GM23248 (cell line): ENCODE measurements at regions not wholly inside any gene's neighbourhood (a gene's known extent, or its start where the extent isn't known, plus 50 kb on each side); places are given as distances from the start of the nearest gene placed in this dataset.

Experiments used
- DNase-seq: peaks from one replicate; pipeline ENCODE4 v3.0.0-alpha.2; 2015
- H2AFZ ChIP-seq: fragments of 200-600 bp; sonication (generic); 2 replicates; pipeline ENCODE4 v1.6.1; 2016; ENCODE audit warnings: antibody characterized with exemption
- H3F3A ChIP-seq: fragments of 200-600 bp; sonication (generic); 2 replicates; pipeline ENCODE4 v1.6.1; 2016; ENCODE audit warnings: mild to moderate bottlenecking, antibody characterized with exemption, mixed run types; ENCODE audit not compliant: insufficient read depth
- H3K27ac ChIP-seq: fragments of 200-600 bp; sonication (generic); 2 replicates; pipeline ENCODE4 v1.5.1; 2016; ENCODE audit warnings: mild to moderate bottlenecking
- H3K27me3 ChIP-seq: fragments of 200-600 bp; sonication (generic); replicated peaks from 2 replicates; pipeline ENCODE4 v1.6.1; 2016; ENCODE audit warnings: mild to moderate bottlenecking; ENCODE audit not compliant: insufficient read depth
- H3K36me3 ChIP-seq: fragments of 200-600 bp; sonication (generic); 2 replicates; pipeline ENCODE4 v1.6.1; 2016; ENCODE audit warnings: low read depth, mild to moderate bottlenecking
- H3K4me1 ChIP-seq: fragments of 200-600 bp; sonication (generic); 2 replicates; pipeline ENCODE4 v1.6.1; 2016; ENCODE audit warnings: mild to moderate bottlenecking; ENCODE audit not compliant: insufficient read depth
- H3K4me2 ChIP-seq: fragments of 200-600 bp; sonication (generic); one replicate; pipeline ENCODE4 v1.6.1; 2016; ENCODE audit warnings: mild to moderate bottlenecking; ENCODE audit not compliant: unreplicated experiment
- H3K4me3 ChIP-seq: fragments of 200-600 bp; sonication (generic); 2 replicates; pipeline ENCODE4 v1.5.1; 2016; ENCODE audit warnings: mild to moderate bottlenecking
- H3K79me2 ChIP-seq: fragments of 200-600 bp; sonication (generic); 2 replicates; pipeline ENCODE4 v1.6.1; 2016; ENCODE audit warnings: mild to moderate bottlenecking; ENCODE audit not compliant: insufficient read depth
- H3K9ac ChIP-seq: fragments of 200-600 bp; sonication (generic); 2 replicates; pipeline ENCODE4 v1.6.1; 2016; ENCODE audit warnings: mild to moderate bottlenecking
- H3K9me2 ChIP-seq: fragments of 200-600 bp; sonication (generic); 2 replicates; pipeline ENCODE4 v1.6.1; 2016; ENCODE audit warnings: mixed run types, mild to moderate bottlenecking, moderate library complexity; ENCODE audit not compliant: insufficient read depth
- H3K9me3 ChIP-seq: fragments of 200-600 bp; sonication (generic); one replicate; pipeline ENCODE4 v1.6.1; 2017; ENCODE audit warnings: low read depth
- H4K20me1 ChIP-seq: fragments of 200-600 bp; sonication (generic); 2 replicates; pipeline ENCODE4 v1.6.0; 2016; ENCODE audit not compliant: insufficient read depth
- EZH2 ChIP-seq: fragments of 200-600 bp; sonication (generic); IDR thresholded peaks from 2 replicates; pipeline ENCODE4 v1.6.1; 2018; ENCODE audit warnings: antibody characterized with exemption, mild to moderate bottlenecking; ENCODE audit not compliant: insufficient read depth, poor library complexity, severe bottlenecking
- EZH2phosphoT487 ChIP-seq: fragments of 200-600 bp; sonication (generic); IDR thresholded peaks from 2 replicates; pipeline ENCODE4 v1.6.1; 2018; ENCODE audit warnings: antibody characterized with exemption, moderate library complexity, mild to moderate bottlenecking, low read depth; ENCODE audit not compliant: insufficient read depth
- WGBS, 2 experiments: methylation state at CpG; one replicate each; pipeline ENCODE4 v1.1.6; 2015 to 2017; ENCODE audit warnings: low lambda C conversion rate in 2 of 2, low coverage in 1 of 2; ENCODE audit errors: missing lambda C conversion rate in 2 of 2; 5-methylcytosine and 5-hydroxymethylcytosine counted together
- in situ Hi-C: fragments of 300-500 bp; cut with MboI; formaldehyde crosslinking; loops from 2 replicates; pipeline ENCODE4 v1.15.0; 2020

- in situ Hi-C loops, result no loop called here
- peak; percentile 6 for DNase-seq
- H3K79me2 ChIP-seq, result no peaks in the 10 kb centered on the region
- no peaks in the 10 kb centered on the region for H4K20me1 ChIP-seq
- H3K4me2 ChIP-seq, result no peak overlapping the region
- H3K9ac ChIP-seq, result no peak overlapping the region
- no peaks in the 10 kb centered on the region for H3K4me1 ChIP-seq
- no peak overlapping the region for H3K27ac ChIP-seq
- no peaks in the 10 kb centered on the region for H3F3A ChIP-seq
- H3K9me2 ChIP-seq, result no peaks in the 10 kb centered on the region
- TF ChIP-seq EZH2phosphoT487, result no peak
- TF ChIP-seq EZH2, result no peak
- H2AFZ ChIP-seq, result no peak overlapping the region
- no peaks in the 10 kb centered on the region for H3K9me3 ChIP-seq
- no peaks in the 10 kb centered on the region for H3K36me3 ChIP-seq
- WGBS, 2 experiments, result 23 to 27% methylated on average over 6 of the region's 6 CpGs
- no peak overlapping the region for H3K4me3 ChIP-seq
- peaks cover 44% of the 10 kb centered on the region for H3K27me3 ChIP-seq
These were observed 128.3 kb upstream of the PRMT8 start for GRCh38 chr12:3362737-3363136.

- no peak overlapping the region for H3K4me2 ChIP-seq
- no peaks in the 10 kb centered on the region for H3K36me3 ChIP-seq
- H3K27ac ChIP-seq, result no peak overlapping the region
- DNase-seq, result no peak
- H3F3A ChIP-seq, result no peaks in the 10 kb centered on the region
- no peak for TF ChIP-seq EZH2
- TF ChIP-seq EZH2phosphoT487, result no peak
- in situ Hi-C loops, result no loop called here
- peaks cover 41% of the 10 kb centered on the region for H3K27me3 ChIP-seq
- H2AFZ ChIP-seq, result no peak overlapping the region
- H3K4me3 ChIP-seq, result no peak overlapping the region
- no peaks in the 10 kb centered on the region for H3K9me3 ChIP-seq
- H3K9ac ChIP-seq, result no peak overlapping the region
- H3K79me2 ChIP-seq, result no peaks in the 10 kb centered on the region
- no peaks in the 10 kb centered on the region for H4K20me1 ChIP-seq
- 68 to 72% methylated on average over 9 of the region's 9 CpGs for WGBS, 2 experiments
- no peaks in the 10 kb centered on the region for H3K4me1 ChIP-seq
- no peaks in the 10 kb centered on the region for H3K9me2 ChIP-seq
These were observed 127.4 kb upstream of the PRMT8 start for GRCh38 chr12:3363608-3364007.

GRCh38 chr12:3364226-3364625, 126.8 kb upstream of the PRMT8 start:
- H3K4me2 ChIP-seq, result no peak overlapping the region
- no peak for DNase-seq
- no peaks in the 10 kb centered on the region for H3K9me2 ChIP-seq
- H3K9me3 ChIP-seq, result no peaks in the 10 kb centered on the region
- no peak overlapping the region for H3K4me3 ChIP-seq
- H3K27ac ChIP-seq, result no peak overlapping the region
- no peaks in the 10 kb centered on the region for H3F3A ChIP-seq
- H3K4me1 ChIP-seq, result no peaks in the 10 kb centered on the region
- 64 to 67% methylated on average over 5 of the region's 5 CpGs for WGBS, 2 experiments
- H4K20me1 ChIP-seq, result no peaks in the 10 kb centered on the region
- H2AFZ ChIP-seq, result no peak overlapping the region
- in situ Hi-C loops, result no loop called here
- H3K36me3 ChIP-seq, result no peaks in the 10 kb centered on the region
- no peak for TF ChIP-seq EZH2phosphoT487
- no peak for TF ChIP-seq EZH2
- H3K9ac ChIP-seq, result no peak overlapping the region
- H3K79me2 ChIP-seq, result no peaks in the 10 kb centered on the region
- H3K27me3 ChIP-seq, result peaks cover 35% of the 10 kb centered on the region

GRCh38 chr12:3364661-3365462, 126.1 kb upstream of the PRMT8 start:
- Histone ChIP-seq H3K9me3 (no peaks in the 10 kb centered on the region), H3K4me2 (no peak overlapping the region), H3K9me2 (no peaks in the 10 kb centered on the region), H3K4me1 (no peaks in the 10 kb centered on the region), H3K27ac (no peak overlapping the region), H4K20me1 (no peaks in the 10 kb centered on the region), H3K36me3 (no peaks in the 10 kb centered on the region), H3K4me3 (no peak overlapping the region), H3K9ac (no peak overlapping the region), H3K27me3 (peaks cover 29% of the 10 kb centered on the region), H3K79me2 (no peaks in the 10 kb centered on the region), H2AFZ (no peak overlapping the region), H3F3A (no peaks in the 10 kb centered on the region)
- in situ Hi-C loops, result no loop called here
- no peak for TF ChIP-seq EZH2
- TF ChIP-seq EZH2phosphoT487, result no peak
- 66 to 68% methylated on average over 13 of the region's 13 CpGs for WGBS, 2 experiments
- DNase-seq, result no peak
